ENCODE measurements at regions not wholly inside any gene's neighbourhood (a gene's known extent, or its start where the extent isn't known, plus 50 kb on each side); places are given as distances from the start of the nearest gene placed in this dataset.

- no peak for DNase-seq
Observed at GRCh38 chr1:59071289-59071688, 225.6 kb upstream of the FGGY start.

DNA sequence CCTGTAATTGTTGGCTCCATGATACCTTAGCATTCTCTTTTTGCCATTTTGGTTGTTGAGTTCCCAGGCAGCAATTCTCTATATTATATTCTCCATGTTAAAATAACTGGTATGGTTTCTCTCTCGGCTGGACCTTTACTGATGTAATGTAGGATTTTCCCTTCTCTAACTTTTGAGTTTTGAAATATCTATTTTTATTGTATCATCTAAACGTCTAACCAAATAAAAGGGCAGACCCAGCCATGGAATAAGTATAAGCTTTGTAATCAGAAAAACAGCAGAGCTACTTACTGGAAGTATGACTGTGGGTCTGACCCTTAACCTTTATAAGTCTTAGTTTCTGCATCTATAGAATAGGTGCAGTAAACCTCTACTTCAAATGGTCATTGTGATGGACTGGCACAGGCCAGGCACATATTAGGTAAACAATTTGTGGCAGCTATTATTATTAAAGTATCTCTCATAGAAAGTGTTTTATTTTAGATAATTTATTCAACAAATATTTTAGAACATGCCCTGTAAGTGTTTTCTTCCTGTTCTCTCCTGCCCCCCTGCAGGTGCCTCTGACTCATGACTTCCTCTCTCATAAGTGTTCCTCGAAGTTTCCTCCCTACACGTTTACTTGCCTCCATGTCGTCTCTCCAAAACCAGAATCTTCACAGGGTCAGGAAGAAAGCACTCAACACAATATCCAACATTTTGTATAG lies 224.9 kb upstream of the FGGY start:
- no peak for DNase-seq

- DNase-seq, result peak; percentile 26
Observed at GRCh38 chr1:59072583-59072947, 224.3 kb upstream of the FGGY start.

DNA sequence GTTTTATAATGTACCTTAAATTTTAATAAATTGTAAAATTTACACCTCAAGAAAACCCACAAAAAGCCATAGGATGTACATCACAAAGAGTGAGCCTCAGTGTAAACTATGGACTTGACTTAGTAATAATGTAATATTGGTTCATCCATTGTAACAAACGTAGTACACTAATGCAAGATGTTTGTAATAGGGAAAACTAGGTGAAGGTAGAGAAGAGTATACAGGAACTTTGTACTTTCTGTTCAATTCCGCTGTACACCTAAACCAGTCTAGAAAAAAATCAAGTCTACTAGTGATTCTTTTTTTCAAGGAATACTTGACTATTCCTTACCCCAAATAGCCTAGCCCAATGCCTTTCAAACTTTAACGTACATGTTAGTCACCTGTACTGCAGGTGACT lies 222.3 kb upstream of the FGGY start:
- no peak for DNase-seq

DNA sequence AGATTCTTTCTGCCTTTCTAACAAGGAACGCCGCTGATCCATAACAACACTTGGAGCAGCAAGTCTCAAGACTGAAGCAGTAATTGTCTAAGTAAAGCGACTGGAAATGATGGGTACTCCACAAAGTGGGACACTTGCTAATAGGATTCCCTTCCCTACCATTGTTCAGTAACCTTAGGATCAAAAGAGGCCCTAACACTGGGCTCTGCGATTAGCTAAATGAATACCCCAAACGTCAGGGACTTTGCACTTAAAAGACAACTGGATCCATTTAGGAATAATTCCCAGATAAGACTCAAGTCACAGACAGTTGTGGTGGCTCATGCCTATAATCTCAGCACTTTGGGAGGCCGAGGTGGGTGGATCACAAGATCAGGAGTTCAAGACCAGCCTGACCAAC lies 221.9 kb upstream of the FGGY start:
- no peak for DNase-seq

GRCh38 chr1:59076612-59077011 lies 220.3 kb upstream of the FGGY start:
- no peak for DNase-seq

DNA sequence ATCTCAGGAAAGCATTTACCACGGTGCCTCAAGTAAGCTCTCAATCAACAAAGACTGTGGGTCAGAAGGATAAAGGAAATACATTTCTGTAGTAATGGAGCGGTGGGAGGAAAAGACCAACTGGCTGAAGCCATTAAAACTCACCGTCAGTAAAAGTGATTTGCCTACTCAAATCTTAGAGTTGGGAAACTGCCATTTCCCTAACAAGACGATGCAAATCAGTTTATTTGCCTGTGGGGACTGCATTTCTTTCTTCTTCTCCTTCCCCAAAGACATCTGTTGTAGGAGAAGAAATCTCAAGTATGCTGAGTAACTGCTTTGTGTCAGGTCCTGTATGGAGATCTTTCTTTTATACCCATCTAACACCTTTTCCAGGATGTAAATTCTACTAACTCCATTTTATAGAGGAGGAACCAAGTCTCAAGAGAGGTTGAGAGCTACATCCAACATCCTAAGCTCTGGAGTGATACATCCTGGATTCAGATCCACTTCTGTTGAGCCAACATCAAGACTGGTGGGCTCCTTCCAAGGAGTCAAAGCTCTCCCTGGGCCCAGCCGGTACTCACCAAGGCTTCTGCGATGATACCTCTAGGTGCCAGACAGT lies 219.3 kb upstream of the FGGY start:
- no peak for DNase-seq

DNA sequence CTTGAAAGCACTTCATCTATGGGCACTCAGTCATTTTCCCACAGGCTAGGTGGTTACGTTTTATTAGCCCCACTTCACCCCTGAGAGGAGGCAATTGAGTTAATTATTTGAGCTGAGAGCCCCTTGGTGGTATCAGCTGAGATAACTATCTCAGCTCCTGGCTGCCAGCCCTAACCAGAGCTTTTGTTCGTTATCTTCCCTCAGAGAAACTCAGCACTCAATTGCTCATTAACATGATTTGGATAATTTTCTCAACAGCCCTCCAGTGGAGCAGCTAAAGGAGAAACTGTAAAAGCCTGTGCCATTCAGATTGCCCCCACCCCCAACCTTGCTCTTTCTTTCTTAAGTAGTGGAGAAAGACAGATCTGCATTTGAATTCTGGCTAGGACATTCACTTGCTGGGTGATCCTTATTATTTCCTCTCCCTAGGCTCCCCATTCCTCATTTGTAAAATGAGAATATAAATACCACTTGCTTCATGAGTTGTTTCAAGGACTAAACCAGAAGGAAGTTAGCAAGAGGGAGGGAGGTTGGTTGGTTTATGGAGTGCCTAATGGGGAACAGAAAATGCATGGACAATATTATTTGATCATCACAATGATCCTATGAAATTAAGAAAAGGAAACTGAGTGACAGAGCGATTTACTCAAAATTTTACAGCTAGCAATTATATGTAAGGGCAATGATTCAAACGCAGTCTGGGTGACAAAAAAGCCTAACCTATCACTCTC lies 218.7 kb upstream of the FGGY start:
- DNase-seq, result peak; percentile 67

DNA sequence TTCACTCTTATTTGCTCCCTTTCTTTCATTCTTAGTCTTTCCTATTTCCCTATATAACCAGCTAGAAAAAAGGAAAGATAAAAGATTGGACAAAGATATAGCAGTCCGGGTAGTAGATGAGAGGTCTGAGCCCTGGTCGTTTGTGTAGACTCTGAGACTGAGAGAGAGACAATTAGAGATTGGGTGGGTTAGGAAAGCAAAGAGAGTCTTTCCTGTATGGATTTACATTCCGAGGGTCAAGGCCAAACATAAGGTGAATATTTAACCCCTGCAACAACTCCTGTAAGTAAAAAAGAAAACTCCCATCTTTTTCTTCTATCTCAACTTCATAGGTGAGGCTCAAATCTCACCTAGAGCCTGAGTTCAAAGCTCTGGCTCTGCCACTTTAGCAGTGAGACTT lies 218.0 kb upstream of the FGGY start:
- no peak for DNase-seq

- DNase-seq, result no peak
Observed at GRCh38 chr1:59079434-59080140, 217.3 kb upstream of the FGGY start.

DNA sequence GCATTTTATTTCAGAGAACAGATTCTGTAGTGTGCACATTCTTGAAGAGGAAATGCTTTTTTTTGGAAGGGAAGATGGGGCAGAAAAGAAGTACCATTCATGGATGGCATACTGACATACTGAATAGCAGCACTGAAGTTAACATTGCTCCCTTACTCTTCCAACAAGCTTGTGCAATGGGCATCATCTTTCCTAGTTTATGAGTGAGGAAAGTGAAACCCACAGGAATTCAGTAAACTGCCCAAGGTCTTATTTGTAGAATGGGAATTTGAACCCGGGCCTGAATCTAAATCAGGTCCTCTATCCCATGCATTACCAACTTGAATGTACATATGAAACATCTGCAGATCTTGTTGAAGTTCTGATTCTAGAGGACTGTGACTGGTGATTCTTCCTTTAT lies 215.7 kb upstream of the FGGY start:
- no peak for DNase-seq

DNA sequence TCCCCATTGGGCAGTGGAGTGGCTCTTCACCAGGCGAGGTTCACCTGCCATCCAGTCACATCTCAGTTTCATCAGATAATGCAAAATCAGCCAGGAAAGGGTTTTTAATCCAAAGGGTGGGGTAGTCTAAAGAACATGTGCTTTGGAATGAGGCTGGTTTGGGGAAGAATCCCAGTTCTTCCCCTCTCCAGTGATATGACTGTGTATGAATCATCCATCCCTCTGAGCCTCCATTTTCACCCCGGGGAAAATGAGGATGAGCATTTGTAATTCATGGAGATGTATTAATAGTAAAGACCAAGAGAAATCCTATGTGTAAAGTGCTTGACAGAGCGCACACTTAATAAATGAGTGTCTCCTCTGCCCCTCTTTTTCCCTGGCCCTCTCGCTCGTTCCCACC lies 215.1 kb upstream of the FGGY start:
- DNase-seq, result no peak

GRCh38 chr1:59083946-59084865 lies 212.7 kb upstream of the FGGY start:
- no peak for DNase-seq

DNA sequence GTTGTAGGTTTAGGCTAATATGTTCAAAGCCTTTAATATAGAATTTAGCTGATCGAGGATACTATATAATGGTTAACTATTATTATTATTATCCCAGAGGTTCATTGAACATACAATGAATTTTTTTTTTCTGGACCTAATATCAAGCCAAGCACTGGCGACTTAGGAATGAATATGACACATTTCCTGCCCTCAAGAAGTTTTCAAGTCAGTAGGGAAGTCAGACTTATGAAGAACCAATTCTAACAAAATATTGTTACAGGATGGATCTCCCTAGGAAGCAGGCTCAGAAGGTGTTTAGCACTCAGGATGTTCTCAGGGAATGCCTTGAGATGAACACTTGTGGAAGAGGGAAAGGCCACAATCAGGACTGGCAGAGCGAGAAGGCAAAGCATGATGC lies 211.8 kb upstream of the FGGY start:
- no peak for DNase-seq

GRCh38 chr1:59089036-59089798 lies 207.7 kb upstream of the FGGY start:
- no peak for DNase-seq

- no peak for DNase-seq
Observed at GRCh38 chr1:59089922-59090457, 206.9 kb upstream of the FGGY start.

- DNase-seq, result no peak
Observed at GRCh38 chr1:59092126-59092525, 204.8 kb upstream of the FGGY start.

DNA sequence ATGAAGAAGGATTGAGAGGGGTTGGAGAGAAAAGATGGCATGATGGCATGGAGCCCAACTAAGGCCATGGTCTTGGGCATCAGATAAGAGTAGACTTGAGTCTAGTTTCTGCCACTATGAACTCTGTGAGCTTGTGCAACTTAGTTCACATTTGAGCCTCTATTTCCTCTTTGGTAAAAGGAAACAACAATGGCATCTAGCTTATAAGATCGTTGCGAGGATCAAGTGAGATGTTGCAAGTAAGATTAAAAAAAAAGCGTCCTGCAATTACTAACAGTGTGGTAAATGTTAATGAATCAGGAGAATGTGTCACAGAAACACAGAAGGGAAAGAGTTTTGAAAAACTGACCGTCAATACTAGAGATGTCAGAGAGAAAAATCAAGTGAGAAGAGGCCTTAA lies 202.9 kb upstream of the FGGY start:
- DNase-seq, result no peak

- no peak for DNase-seq
Observed at GRCh38 chr1:59096501-59096900, 200.4 kb upstream of the FGGY start.

DNA sequence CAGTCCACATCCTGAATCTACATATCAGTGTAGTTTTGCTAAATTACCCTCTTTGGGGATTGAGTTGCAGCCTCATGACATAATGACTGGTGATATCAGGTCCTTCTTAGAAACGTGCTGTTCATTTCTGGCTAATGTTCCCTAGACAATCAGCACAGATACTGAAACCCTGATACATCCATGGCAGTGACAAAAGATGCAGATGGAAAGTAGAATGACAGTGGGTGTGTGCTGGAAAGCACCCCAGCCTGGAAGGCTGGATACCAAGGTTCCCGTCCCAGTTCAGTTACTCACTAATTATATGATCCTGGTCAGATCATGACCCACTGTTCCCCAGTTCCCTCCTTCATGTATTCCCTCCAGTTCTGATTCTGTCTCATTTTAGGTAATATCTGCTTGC lies 198.2 kb upstream of the FGGY start:
- DNase-seq, result no peak

DNA sequence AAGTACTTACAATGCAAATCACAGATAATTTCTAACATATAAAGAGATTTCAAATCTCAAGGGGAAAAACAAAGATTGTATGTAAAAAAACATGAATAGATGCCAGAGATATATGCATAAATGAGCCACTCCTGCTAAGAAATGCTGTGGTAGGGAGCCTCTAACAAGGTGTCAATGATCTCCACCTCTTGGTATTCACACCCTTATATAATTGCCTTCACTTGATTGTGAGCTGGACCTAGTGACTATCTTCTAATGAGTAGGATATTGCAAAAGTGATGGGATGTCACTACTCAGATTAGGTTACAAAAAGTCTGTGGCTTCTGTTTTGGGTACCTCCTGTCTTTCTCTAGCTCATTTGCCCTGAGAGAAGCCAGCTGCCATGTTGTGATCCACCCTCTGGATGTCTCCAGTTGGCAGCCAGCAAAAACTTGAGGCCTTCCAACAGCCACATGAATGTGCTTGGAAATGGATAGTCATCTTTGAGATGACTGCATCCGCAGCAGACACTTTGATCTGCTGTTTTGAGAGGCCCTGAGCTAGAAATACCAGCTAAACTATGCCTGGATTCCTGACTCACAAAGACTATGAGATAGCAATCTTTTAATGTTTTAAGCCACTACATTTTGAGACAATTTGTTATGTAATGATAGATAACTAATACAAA lies 196.1 kb upstream of the FGGY start:
- no peak for DNase-seq

All from NCI-H1092 (cell line).